A549 (cell line): ENCODE measurements at regions not wholly inside any gene's neighbourhood (a gene's known extent, or its start where the extent isn't known, plus 50 kb on each side); places are given as distances from the start of the nearest gene placed in this dataset.

Source experiments
- ATAC-seq, 2 experiments: fragments of 200-7000 bp in 1 of 2; fragments of >200 bp in 1 of 2; cut with Nextera tagmentation in 1 of 2; cut with Tn5 transposase in 1 of 2; 3 replicates each; pipeline versions ENCODE4 v1.8.0 to v1.9.1; 2018 to 2020; ENCODE audit warnings: mild to moderate bottlenecking in 1 of 2, moderate library complexity in 1 of 2
- CTCF ChIA-PET: fragments of 300-600 bp; sonication (Branson Sonifier 250); formaldehyde crosslinking; extraction: SDS; loops from one replicate; lab custom pipeline; 2021; ENCODE audit warnings: antibody characterized with exemption, inconsistent platforms; lab: Yijun Ruan, JAX
- POLR2A ChIA-PET: fragments of 350-600 bp; formaldehyde crosslinking; extraction: SDS; loops from one replicate; lab custom pipeline; 2021; ENCODE audit warnings: antibody characterized with exemption, inconsistent platforms; lab: Yijun Ruan, JAX
- DNase-seq, 2 experiments: peaks; one replicate each; pipeline versions ENCODE4 v3.0.0 to v3.0.0-alpha.2; 2011 to 2016; ENCODE audit warnings: low read depth in 1 of 2, low spot score in 1 of 2
- FAIRE-seq: peaks from 2 replicates; lab custom pipeline; 2011; peaks lifted over from hg19 to GRCh38; lab: Jason Lieb, UNC
- H3K27ac ChIP-seq, 2 experiments: fragments of >200 bp; sonication (Bioruptor Twin); formaldehyde crosslinking; 3 replicates each; pipeline ENCODE4 v1.5.1; 2016 to 2017
- H3K4me1 ChIP-seq: fragments of >200 bp; sonication (Bioruptor Twin); formaldehyde crosslinking; 3 replicates; pipeline ENCODE4 v1.6.1; 2016
- H3K4me2 ChIP-seq: fragments of >200 bp; sonication (Bioruptor Twin); formaldehyde crosslinking; 3 replicates; pipeline ENCODE4 v1.6.1; 2016
- H3K4me3 ChIP-seq: fragments of >200 bp; sonication (Bioruptor Twin); formaldehyde crosslinking; 3 replicates; pipeline ENCODE4 v1.5.1; 2016
- H3K9me3 ChIP-seq: fragments of >200 bp; sonication (Bioruptor Twin); formaldehyde crosslinking; 3 replicates; pipeline ENCODE4 v1.6.1; 2016
- CBX2 ChIP-seq: fragments of 200-600 bp; sonication (generic); IDR thresholded peaks from 2 replicates; pipeline ENCODE4 v1.6.1; 2016; ENCODE audit warnings: low read depth, mild to moderate bottlenecking, borderline replicate concordance
- CHD2 ChIP-seq: fragments of 150-350 bp; IDR thresholded peaks from 2 replicates; pipeline ENCODE4 v1.6.1; 2014; ENCODE audit warnings: low read length; ENCODE audit not compliant: partially characterized antibody
- EP300 ChIP-seq, 2 experiments: fragments of >200 bp; sonication (Bioruptor Twin); formaldehyde crosslinking; IDR thresholded peaks; 2 replicates in 1 of 2; 3 replicates in 1 of 2; pipeline ENCODE4 v1.6.1; 2016 to 2017
- ESRRA ChIP-seq: fragments of 150-350 bp; IDR thresholded peaks from 2 replicates; pipeline ENCODE4 v1.6.1; 2014; ENCODE audit warnings: mild to moderate bottlenecking, low read length, borderline replicate concordance
- FOSL2 ChIP-seq, 2 experiments: fragments of 450-650 bp in 1 of 2; fragments of >200 bp in 1 of 2; sonication (Bioruptor Twin) in 1 of 2; formaldehyde crosslinking; IDR thresholded peaks; 2 replicates each; pipeline versions ENCODE4 v1.5.0 to v1.6.1; 2016 to 2020; ENCODE audit warnings: mild to moderate bottlenecking in 1 of 2, moderate library complexity in 1 of 2
- FOXS1 ChIP-seq: fragments of 250-450 bp; sonication (Bioruptor Pico); IDR thresholded peaks from 2 replicates; pipeline ENCODE4 v1.5.0; 2020; ENCODE audit warnings: mild to moderate bottlenecking, moderate library complexity
- HEYL ChIP-seq: fragments of 250-450 bp; sonication (Bioruptor Pico); IDR thresholded peaks from 2 replicates; pipeline ENCODE4 v1.8.0; 2021; ENCODE audit warnings: mild to moderate bottlenecking, moderate library complexity
- HOXB13 ChIP-seq: fragments of 250-450 bp; sonication (Bioruptor Pico); IDR thresholded peaks from 2 replicates; pipeline ENCODE4 v1.5.0; 2020; ENCODE audit warnings: low read depth, mild to moderate bottlenecking, moderate library complexity
- JUN ChIP-seq, 2 experiments: fragments of >200 bp; sonication (Bioruptor Twin); formaldehyde crosslinking; IDR thresholded peaks; 2 replicates in 1 of 2; 3 replicates in 1 of 2; pipeline ENCODE4 v1.6.1; 2016 to 2017
- JUNB ChIP-seq: fragments of >200 bp; sonication (Bioruptor Twin); formaldehyde crosslinking; IDR thresholded peaks from 2 replicates; pipeline ENCODE4 v1.6.1; 2016
- MAFK ChIP-seq: fragments of 450-650 bp; IDR thresholded peaks from 2 replicates; pipeline ENCODE4 v1.6.1; 2014; ENCODE audit not compliant: partially characterized antibody
- MAZ ChIP-seq: fragments of 150-350 bp; IDR thresholded peaks from 2 replicates; pipeline ENCODE4 v1.6.1; 2014; ENCODE audit warnings: antibody characterized with exemption, low read depth, low read length, borderline replicate concordance
- NFE2L2 ChIP-seq: fragments of 150-350 bp; conservative IDR thresholded peaks from 2 replicates; pipeline ENCODE4 v1.6.1; 2014; ENCODE audit warnings: low read length
- NPAS2 ChIP-seq: fragments of 250-450 bp; sonication (Bioruptor Pico); IDR thresholded peaks from 2 replicates; pipeline ENCODE4 v1.8.0; 2022; ENCODE audit warnings: mild to moderate bottlenecking, moderate library complexity, borderline replicate concordance
- RAD21 ChIP-seq, 2 experiments: fragments of >200 bp in 1 of 2; sonication (Bioruptor Twin) in 1 of 2; formaldehyde crosslinking in 1 of 2; IDR thresholded peaks in 1 of 2; conservative IDR thresholded peaks in 1 of 2; 2 replicates in 1 of 2; 3 replicates in 1 of 2; pipeline ENCODE4 v1.6.1; 2012 to 2018; ENCODE audit warnings: inconsistent platforms in 1 of 2
- RCOR1 ChIP-seq: fragments of 150-350 bp; IDR thresholded peaks from 2 replicates; pipeline ENCODE4 v1.6.1; 2014; ENCODE audit warnings: antibody characterized with exemption, low read length, low read depth
- SMC3 ChIP-seq: fragments of >200 bp; sonication (Bioruptor Twin); formaldehyde crosslinking; IDR thresholded peaks from 3 replicates; pipeline ENCODE4 v1.6.1; 2018; ENCODE audit warnings: inconsistent platforms
- SREBF2 ChIP-seq: fragments of 450-650 bp; IDR thresholded peaks from 2 replicates; pipeline ENCODE4 v1.6.1; 2014; ENCODE audit warnings: mild to moderate bottlenecking, moderate library complexity
- TFCP2L1 ChIP-seq: fragments of 250-450 bp; sonication (Bioruptor Pico); IDR thresholded peaks from 2 replicates; pipeline ENCODE4 v1.5.0; 2021; ENCODE audit warnings: mild to moderate bottlenecking
- ZC3H11A ChIP-seq: fragments of 450-650 bp; IDR thresholded peaks from 2 replicates; pipeline ENCODE4 v1.6.1; 2014; ENCODE audit warnings: antibody characterized with exemption, mild to moderate bottlenecking
- ZFP36 ChIP-seq: fragments of 450-650 bp; IDR thresholded peaks from 2 replicates; pipeline ENCODE4 v1.6.1; 2014; ENCODE audit warnings: borderline replicate concordance; ENCODE audit not compliant: partially characterized antibody
- ZNF302 ChIP-seq: fragments of 250-450 bp; sonication (Bioruptor Pico); IDR thresholded peaks from 2 replicates; pipeline ENCODE4 v1.9.0; 2021; ENCODE audit warnings: inconsistent platforms, mild to moderate bottlenecking, moderate library complexity
- ZSCAN20 ChIP-seq: fragments of 250-450 bp; sonication (Bioruptor Pico); IDR thresholded peaks from 2 replicates; pipeline ENCODE4 v1.8.0; 2022; ENCODE audit warnings: mild to moderate bottlenecking, moderate library complexity
- WGBS: methylation state at CpG from one replicate; pipeline ENCODE4 v1.1.6; 2017; ENCODE audit errors: missing lambda C conversion rate; 5-methylcytosine and 5-hydroxymethylcytosine counted together
- TF ChIP-seq, protein P1 (sequence below): fragments of >200 bp; sonication (Bioruptor Twin); formaldehyde crosslinking; IDR thresholded peaks from 3 replicates; pipeline ENCODE4 v1.6.1; 2016
- TF ChIP-seq, protein P2 (sequence below): fragments of 150-350 bp; IDR thresholded peaks from 2 replicates; pipeline ENCODE4 v1.6.1; 2014; ENCODE audit warnings: low read depth, mild to moderate bottlenecking, low read length
- TF ChIP-seq, protein P3 (sequence below): fragments of 250-450 bp; sonication (Bioruptor Pico); IDR thresholded peaks from 2 replicates; pipeline ENCODE4 v1.5.0; 2021; ENCODE audit warnings: mild to moderate bottlenecking, moderate library complexity, borderline replicate concordance
- TF ChIP-seq, protein P4 (sequence below): fragments of 200-600 bp; sonication (generic); IDR thresholded peaks from 2 replicates; pipeline ENCODE4 v1.6.1; 2016; ENCODE audit warnings: antibody characterized with exemption, mild to moderate bottlenecking, moderate library complexity

DNA sequence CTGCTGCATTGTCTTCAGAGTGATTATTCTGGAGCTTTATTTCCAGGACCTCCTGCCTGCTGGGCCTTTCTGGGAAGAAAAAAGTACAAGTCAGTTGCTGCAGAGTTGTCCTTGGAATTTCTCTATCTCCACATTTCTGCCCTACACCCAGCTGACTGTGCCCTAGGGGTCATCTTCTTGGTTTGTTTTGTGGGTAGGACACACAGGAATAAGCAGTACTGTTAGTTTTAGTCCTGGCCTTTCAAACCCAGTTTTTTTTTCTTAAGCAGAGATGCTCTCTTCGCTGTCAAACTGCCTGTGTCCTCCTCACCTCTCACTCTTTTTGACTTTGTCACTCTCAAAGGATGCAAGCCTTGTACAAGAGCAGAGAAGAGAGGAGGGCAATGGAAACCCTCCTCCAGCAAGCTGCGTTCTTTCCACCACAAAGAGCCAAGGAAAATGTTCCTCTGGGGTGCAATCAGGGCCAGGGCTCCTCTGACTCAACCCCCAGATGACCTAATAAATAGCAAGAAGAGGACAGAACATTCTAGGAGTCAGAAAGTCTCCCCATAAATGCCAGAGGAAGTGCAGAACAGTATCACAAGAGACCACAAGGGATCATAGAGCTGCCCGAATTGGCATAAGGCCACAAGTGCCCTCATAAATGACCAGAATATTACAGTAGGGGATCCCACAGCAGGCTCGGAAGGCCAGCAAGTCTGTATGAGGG is 186.2 kb downstream of the RCHY1 start (continued):
- TF ChIP-seq, protein P1, sequence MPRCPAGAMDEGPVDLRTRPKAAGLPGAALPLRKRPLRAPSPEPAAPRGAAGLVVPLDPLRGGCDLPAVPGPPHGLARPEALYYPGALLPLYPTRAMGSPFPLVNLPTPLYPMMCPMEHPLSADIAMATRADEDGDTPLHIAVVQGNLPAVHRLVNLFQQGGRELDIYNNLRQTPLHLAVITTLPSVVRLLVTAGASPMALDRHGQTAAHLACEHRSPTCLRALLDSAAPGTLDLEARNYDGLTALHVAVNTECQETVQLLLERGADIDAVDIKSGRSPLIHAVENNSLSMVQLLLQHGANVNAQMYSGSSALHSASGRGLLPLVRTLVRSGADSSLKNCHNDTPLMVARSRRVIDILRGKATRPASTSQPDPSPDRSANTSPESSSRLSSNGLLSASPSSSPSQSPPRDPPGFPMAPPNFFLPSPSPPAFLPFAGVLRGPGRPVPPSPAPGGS: no peak
- TF ChIP-seq JUN (IDR thresholded peaks at IDR 0.05) (no peak), ESRRA (no peak), HOXB13 (CRISPR knock-in tag) (no peak), CHD2 (no peak), ZFP36 (no peak), NPAS2 (CRISPR knock-in tag) (no peak), TFCP2L1 (CRISPR knock-in tag) (no peak), CBX2 (no peak)

DNA sequence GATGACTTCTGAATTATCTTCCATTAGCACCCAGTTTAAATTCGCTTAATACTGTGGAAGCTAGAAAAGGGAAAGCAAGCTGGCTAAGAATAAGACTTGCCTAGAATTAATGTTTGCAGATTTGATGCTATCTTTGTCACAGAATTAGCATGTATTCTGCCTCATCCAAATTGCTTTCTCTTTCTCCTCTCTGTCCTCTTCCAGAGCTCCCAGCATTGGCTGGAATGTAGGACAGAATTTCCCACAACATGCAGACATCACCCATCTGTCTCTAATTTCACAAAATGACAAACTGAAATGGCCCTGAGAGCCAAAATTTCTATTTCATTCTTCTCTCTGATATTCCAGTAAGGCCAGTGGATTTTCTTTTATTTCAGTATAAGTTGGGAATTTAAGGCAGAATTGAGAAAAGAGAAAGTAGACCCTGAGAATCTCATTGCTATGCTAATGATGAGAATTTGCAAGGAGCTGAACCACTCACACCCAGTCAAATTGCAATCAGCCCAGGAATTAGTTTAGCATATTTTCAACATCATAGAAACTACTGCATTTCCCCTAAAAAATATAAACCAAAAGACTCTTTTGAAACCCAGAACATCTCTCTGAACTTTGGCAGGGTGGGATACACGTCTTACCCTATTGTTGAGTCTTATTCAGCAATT is 188.8 kb downstream of the RCHY1 start:
- ChIA-PET CTCF (interaction anchor here (1.0 kb wide), 1 partner anchor 37 kb away, joined by 3 read pairs; no protein-coding TSS in a partner anchor), POLR2A (no interaction called here)
- no peak overlapping the region for H3K4me3 ChIP-seq
- TF ChIP-seq ZC3H11A (no peak), ZSCAN20 (no peak), NFE2L2 (no peak), RCOR1 (no peak), MAZ (no peak), SMC3 (no peak), ZNF302 (CRISPR knock-in tag) (no peak), SREBF2 (no peak)
- TF ChIP-seq, protein P2, sequence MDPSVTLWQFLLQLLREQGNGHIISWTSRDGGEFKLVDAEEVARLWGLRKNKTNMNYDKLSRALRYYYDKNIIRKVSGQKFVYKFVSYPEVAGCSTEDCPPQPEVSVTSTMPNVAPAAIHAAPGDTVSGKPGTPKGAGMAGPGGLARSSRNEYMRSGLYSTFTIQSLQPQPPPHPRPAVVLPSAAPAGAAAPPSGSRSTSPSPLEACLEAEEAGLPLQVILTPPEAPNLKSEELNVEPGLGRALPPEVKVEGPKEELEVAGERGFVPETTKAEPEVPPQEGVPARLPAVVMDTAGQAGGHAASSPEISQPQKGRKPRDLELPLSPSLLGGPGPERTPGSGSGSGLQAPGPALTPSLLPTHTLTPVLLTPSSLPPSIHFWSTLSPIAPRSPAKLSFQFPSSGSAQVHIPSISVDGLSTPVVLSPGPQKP: no peak
- no peaks in the 10 kb centered on the region for H3K4me1 ChIP-seq
- H3K27ac ChIP-seq: no peak overlapping the region
- no peaks in the 10 kb centered on the region for H3K9me3 ChIP-seq
- H3K4me2 ChIP-seq: no peak overlapping the region
- ATAC-seq: no peak
- no peak for FAIRE-seq
- no peak for DNase-seq
- WGBS: 0% methylated on average over 2 of the region's 2 CpGs

DNA sequence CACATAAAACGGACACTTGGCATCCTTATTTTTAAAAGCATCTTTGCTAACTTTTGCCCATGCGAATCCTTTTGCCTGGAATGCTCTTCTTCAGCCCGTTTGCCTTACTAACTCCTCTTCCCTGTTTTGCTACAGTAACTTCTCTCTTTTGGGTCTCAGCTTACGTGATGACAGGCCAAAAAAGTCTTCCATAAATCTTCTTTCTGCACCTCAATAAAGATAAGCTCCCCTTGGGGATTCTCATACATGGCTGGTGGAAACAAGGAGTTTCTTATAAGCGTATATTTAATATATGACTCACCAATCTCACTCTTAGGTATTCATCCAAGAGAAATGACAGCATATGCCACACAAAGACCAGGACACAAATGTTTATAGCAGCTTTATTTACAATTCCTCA is 192.7 kb downstream of the RCHY1 start:
- no peak overlapping the region for H3K4me3 ChIP-seq
- no peak overlapping the region for H3K27ac ChIP-seq
- H3K4me2 ChIP-seq: no peak overlapping the region
- DNase-seq (no peak), ATAC-seq (no peak), FAIRE-seq (no peak)
- 1% methylated on average over 5 of the region's 5 CpGs for WGBS
- POLR2A ChIA-PET: no interaction called here
- CTCF ChIA-PET: no interaction called here
- no peaks in the 10 kb centered on the region for H3K9me3 ChIP-seq
- H3K4me1 ChIP-seq: no peaks in the 10 kb centered on the region
- TF ChIP-seq SREBF2 (no peak), RAD21 (conservative IDR thresholded peaks at IDR 0.05 in 1 of 2, IDR thresholded peaks at IDR 0.05 in 1 of 2) (no peak), HEYL (CRISPR knock-in tag) (no peak), JUNB (no peak), ZC3H11A (no peak), ESRRA (no peak), FOXS1 (CRISPR knock-in tag) (no peak), MAFK (no peak), NPAS2 (CRISPR knock-in tag) (no peak), EP300 (IDR thresholded peaks at IDR 0.05) (no peak), FOSL2 (IDR thresholded peaks at IDR 0.05) (no peak), FOSL2 (CRISPR knock-in tag; IDR thresholded peaks at IDR 0.05) (no peak)
- TF ChIP-seq, protein P3, sequence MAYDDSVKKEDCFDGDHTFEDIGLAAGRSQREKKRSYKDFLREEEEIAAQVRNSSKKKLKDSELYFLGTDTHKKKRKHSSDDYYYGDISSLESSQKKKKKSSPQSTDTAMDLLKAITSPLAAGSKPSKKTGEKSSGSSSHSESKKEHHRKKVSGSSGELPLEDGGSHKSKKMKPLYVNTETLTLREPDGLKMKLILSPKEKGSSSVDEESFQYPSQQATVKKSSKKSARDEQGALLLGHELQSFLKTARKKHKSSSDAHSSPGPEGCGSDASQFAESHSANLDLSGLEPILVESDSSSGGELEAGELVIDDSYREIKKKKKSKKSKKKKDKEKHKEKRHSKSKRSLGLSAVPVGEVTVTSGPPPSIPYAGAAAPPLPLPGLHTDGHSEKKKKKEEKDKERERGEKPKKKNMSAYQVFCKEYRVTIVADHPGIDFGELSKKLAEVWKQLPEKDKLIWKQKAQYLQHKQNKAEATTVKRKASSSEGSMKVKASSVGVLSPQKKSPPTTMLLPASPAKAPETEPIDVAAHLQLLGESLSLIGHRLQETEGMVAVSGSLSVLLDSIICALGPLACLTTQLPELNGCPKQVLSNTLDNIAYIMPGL (CRISPR knock-in tag): no peak
- TF ChIP-seq, protein P4, sequence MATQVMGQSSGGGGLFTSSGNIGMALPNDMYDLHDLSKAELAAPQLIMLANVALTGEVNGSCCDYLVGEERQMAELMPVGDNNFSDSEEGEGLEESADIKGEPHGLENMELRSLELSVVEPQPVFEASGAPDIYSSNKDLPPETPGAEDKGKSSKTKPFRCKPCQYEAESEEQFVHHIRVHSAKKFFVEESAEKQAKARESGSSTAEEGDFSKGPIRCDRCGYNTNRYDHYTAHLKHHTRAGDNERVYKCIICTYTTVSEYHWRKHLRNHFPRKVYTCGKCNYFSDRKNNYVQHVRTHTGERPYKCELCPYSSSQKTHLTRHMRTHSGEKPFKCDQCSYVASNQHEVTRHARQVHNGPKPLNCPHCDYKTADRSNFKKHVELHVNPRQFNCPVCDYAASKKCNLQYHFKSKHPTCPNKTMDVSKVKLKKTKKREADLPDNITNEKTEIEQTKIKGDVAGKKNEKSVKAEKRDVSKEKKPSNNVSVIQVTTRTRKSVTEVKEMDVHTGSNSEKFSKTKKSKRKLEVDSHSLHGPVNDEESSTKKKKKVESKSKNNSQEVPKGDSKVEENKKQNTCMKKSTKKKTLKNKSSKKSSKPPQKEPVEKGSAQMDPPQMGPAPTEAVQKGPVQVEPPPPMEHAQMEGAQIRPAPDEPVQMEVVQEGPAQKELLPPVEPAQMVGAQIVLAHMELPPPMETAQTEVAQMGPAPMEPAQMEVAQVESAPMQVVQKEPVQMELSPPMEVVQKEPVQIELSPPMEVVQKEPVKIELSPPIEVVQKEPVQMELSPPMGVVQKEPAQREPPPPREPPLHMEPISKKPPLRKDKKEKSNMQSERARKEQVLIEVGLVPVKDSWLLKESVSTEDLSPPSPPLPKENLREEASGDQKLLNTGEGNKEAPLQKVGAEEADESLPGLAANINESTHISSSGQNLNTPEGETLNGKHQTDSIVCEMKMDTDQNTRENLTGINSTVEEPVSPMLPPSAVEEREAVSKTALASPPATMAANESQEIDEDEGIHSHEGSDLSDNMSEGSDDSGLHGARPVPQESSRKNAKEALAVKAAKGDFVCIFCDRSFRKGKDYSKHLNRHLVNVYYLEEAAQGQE: no peak
